ENCODE measurements at regions not wholly inside any gene's neighbourhood (a gene's known extent, or its start where the extent isn't known, plus 50 kb on each side); places are given as distances from the start of the nearest gene placed in this dataset.
"Not testable (repeated sequence)": the region's sequence is repeated elsewhere in the genome, so short reads cannot be mapped to it uniquely, and the experiment has no call there.

DNA sequence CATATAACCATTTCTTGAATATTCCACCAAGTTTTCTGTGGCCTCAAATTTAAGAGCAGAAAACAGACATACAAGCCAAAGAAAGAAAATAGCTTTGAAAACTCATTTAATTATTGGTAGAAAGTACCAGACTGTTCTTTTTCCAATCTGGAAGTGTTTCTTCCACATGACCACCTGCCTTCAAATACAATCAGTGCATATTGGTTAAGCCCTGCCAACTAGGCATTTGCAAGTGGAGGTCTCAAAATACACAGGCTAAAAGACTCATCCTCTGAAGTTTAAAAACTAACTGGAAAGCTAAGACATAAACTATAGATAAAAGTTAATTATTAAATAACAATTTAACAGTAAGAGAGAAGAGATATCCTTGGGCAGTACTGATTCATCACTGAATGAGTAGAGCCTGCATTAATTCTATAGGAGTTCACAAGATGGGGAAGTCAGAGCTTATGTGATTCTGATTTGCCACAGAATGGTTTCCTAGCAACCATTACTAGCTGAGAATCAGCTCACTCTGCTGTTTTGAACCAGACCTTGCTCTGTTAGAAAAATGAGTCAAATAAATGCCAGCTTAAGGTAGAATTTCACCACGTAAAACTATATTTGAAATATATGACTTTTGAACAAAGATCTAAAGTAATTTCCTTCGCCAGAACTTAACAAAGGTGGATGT, 433.8 kb downstream of the FUT8 start:
- Histone ChIP-seq H3K27me3 (replicated peaks; ENCODE audit: insufficient read depth, low read depth, low read length, poor library complexity) (no peaks in the 10 kb centered on the region), H3K9me3 (ENCODE audit: low read depth, low read length, poor library complexity, severe bottlenecking) (no peaks in the 10 kb centered on the region), H3K36me3 (ENCODE audit: insufficient read depth, low read length, poor library complexity, severe bottlenecking) (no peaks in the 10 kb centered on the region), H3K4me3 (ENCODE audit: low read depth, low read length, poor library complexity, severe bottlenecking) (no peak overlapping the region), H3K27ac (ENCODE audit: low read depth, low read length, poor library complexity, severe bottlenecking) (no peak overlapping the region), H3K4me1 (ENCODE audit: insufficient read depth, low read length, poor library complexity, severe bottlenecking) (no peaks in the 10 kb centered on the region)
- intact Hi-C loops (cut with micrococcal nuclease; ENCODE audit: unreplicated experiment) = no loop called here
- ChIA-PET POLR2A (ENCODE audit: low non-redundant PET) (no interaction called here), CTCF (no interaction called here)
- BruUV-seq (replicated peaks) = no TSS peak
- no peak for TF ChIP-seq EZH2 (IDR thresholded peaks at IDR 0.05; ENCODE audit: borderline replicate concordance, low read depth, low read length, poor library complexity, severe bottlenecking)
- TF ChIP-seq, protein P1, sequence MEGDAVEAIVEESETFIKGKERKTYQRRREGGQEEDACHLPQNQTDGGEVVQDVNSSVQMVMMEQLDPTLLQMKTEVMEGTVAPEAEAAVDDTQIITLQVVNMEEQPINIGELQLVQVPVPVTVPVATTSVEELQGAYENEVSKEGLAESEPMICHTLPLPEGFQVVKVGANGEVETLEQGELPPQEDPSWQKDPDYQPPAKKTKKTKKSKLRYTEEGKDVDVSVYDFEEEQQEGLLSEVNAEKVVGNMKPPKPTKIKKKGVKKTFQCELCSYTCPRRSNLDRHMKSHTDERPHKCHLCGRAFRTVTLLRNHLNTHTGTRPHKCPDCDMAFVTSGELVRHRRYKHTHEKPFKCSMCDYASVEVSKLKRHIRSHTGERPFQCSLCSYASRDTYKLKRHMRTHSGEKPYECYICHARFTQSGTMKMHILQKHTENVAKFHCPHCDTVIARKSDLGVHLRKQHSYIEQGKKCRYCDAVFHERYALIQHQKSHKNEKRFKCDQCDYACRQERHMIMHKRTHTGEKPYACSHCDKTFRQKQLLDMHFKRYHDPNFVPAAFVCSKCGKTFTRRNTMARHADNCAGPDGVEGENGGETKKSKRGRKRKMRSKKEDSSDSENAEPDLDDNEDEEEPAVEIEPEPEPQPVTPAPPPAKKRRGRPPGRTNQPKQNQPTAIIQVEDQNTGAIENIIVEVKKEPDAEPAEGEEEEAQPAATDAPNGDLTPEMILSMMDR (conservative IDR thresholded peaks at IDR 0.05; ENCODE audit: low read depth, low read length) = no peak
- DNase-seq (ENCODE audit: low spot score) = no peak

DNA sequence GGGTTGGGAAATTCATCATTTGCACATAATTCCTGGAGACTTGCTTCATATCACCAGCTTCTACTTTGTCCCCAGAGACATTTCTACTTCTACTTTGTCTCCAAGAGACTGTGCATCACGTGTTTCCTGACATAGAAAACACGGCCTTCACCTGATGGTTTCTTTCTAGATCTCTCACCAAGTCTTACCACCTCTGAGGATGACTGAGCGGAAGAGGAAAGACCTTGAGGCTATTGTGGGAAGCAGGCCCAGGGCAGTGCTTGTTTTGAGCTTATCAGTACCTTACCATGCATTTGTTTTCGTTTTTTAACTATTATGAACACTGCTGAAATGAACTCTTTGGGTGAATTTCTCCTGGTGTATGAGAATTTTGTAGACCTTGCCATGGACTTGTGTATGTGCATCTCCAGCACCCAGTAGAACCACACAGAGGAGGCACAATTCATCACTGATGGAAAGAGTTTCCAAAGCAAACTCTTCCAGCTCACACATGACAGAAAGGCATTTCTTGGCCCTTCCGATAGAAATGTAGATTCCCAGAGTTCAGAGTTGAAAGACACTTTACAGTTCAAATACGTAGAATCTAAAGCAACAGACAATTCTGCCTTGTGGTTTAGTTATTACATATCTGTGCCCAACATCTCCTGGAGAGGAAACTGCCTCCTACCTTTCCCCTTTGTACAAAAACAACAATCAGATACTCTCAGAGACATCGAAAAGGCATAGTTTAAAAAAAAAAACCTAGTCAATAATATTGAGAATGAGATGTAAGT, 434.7 kb downstream of the FUT8 start:
- ChIA-PET POLR2A (ENCODE audit: low non-redundant PET) (no interaction called here), CTCF (no interaction called here)
- TF ChIP-seq, protein P1 (conservative IDR thresholded peaks at IDR 0.05; ENCODE audit: low read depth, low read length) = no peak
- TF ChIP-seq EZH2 (IDR thresholded peaks at IDR 0.05; ENCODE audit: borderline replicate concordance, low read depth, low read length, poor library complexity, severe bottlenecking) = no peak
- Histone ChIP-seq H3K9me3 (ENCODE audit: low read depth, low read length, poor library complexity, severe bottlenecking) (no peaks in the 10 kb centered on the region), H3K27me3 (replicated peaks; ENCODE audit: insufficient read depth, low read depth, low read length, poor library complexity) (no peaks in the 10 kb centered on the region), H3K36me3 (ENCODE audit: insufficient read depth, low read length, poor library complexity, severe bottlenecking) (no peaks in the 10 kb centered on the region), H3K27ac (ENCODE audit: low read depth, low read length, poor library complexity, severe bottlenecking) (no peak overlapping the region), H3K4me1 (ENCODE audit: insufficient read depth, low read length, poor library complexity, severe bottlenecking) (no peaks in the 10 kb centered on the region), H3K4me3 (ENCODE audit: low read depth, low read length, poor library complexity, severe bottlenecking) (no peak overlapping the region)
- no peak for DNase-seq (ENCODE audit: low spot score)
- BruUV-seq (replicated peaks) = no TSS peak
- intact Hi-C loops (cut with micrococcal nuclease; ENCODE audit: unreplicated experiment) = no loop called here

DNA sequence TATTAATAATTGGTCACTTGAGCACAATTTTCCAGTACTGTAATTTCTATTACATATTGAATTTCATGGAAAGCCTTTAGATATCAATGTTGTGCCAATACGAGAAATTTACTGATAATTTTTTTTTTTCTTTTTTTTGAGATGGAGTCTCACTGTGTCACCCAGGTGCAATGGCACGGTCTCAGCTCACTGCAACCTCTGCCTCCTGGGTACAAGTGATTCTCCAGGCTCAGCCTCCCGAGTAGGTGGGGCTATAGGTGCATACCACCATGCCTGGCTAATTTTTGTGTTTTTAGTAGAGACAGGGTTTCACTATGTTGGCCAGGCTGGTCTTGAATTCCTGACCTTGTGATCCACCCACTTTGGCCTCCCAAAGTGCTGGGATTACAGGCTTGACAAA, 435.4 kb downstream of the FUT8 start:
- H3K27me3 ChIP-seq (replicated peaks; ENCODE audit: insufficient read depth, low read depth, low read length, poor library complexity); H3K4me3 ChIP-seq (ENCODE audit: low read depth, low read length, poor library complexity, severe bottlenecking); POLR2A ChIA-PET (ENCODE audit: low non-redundant PET); intact Hi-C loops (cut with micrococcal nuclease; ENCODE audit: unreplicated experiment); H3K36me3 ChIP-seq (ENCODE audit: insufficient read depth, low read length, poor library complexity, severe bottlenecking); H3K9me3 ChIP-seq (ENCODE audit: low read depth, low read length, poor library complexity, severe bottlenecking); H3K4me1 ChIP-seq (ENCODE audit: insufficient read depth, low read length, poor library complexity, severe bottlenecking); CTCF ChIA-PET; DNase-seq (ENCODE audit: low spot score); H3K27ac ChIP-seq (ENCODE audit: low read depth, low read length, poor library complexity, severe bottlenecking); BruUV-seq (replicated peaks): not testable (repeated sequence)

DNA sequence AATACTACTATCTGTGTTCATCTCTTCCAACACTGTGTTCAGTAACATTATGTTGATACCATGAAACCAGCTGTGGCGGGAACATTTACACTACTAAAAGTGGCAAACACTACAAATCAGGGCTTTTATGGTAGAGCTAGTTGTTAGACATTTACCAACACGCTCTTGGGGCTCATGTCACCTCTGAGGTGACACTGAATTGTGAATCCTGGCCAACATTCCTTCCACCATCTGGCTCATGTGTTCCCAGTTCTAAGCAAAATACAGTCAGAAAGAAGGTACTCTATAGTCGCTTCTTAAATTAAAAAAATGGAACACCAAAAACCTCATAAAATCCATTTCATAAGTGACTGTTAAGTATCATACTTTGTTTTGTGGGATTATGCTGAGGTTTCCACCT, 436.6 kb downstream of the FUT8 start:
- CTCF ChIA-PET = no interaction called here
- Histone ChIP-seq H3K9me3 (ENCODE audit: low read depth, low read length, poor library complexity, severe bottlenecking) (no peaks in the 10 kb centered on the region), H3K4me1 (ENCODE audit: insufficient read depth, low read length, poor library complexity, severe bottlenecking) (no peaks in the 10 kb centered on the region), H3K27me3 (replicated peaks; ENCODE audit: insufficient read depth, low read depth, low read length, poor library complexity) (no peaks in the 10 kb centered on the region), H3K27ac (ENCODE audit: low read depth, low read length, poor library complexity, severe bottlenecking) (no peak overlapping the region), H3K4me3 (ENCODE audit: low read depth, low read length, poor library complexity, severe bottlenecking) (no peak overlapping the region), H3K36me3 (ENCODE audit: insufficient read depth, low read length, poor library complexity, severe bottlenecking) (no peaks in the 10 kb centered on the region)
- no peak for TF ChIP-seq EZH2 (IDR thresholded peaks at IDR 0.05; ENCODE audit: borderline replicate concordance, low read depth, low read length, poor library complexity, severe bottlenecking)
- TF ChIP-seq, protein P1 (conservative IDR thresholded peaks at IDR 0.05; ENCODE audit: low read depth, low read length) = no peak
- intact Hi-C loops (cut with micrococcal nuclease; ENCODE audit: unreplicated experiment) = no loop called here
- DNase-seq (ENCODE audit: low spot score) = no peak
- no TSS peak for BruUV-seq (replicated peaks)
- POLR2A ChIA-PET (ENCODE audit: low non-redundant PET) = no interaction called here
